B cell (primary cell): ENCODE measurements at regions not wholly inside any gene's neighbourhood (a gene's known extent, or its start where the extent isn't known, plus 50 kb on each side); places are given as distances from the start of the nearest gene placed in this dataset.

Experiments used
- ATAC-seq: fragments of 200-7000 bp; cut with Tn5 transposase; one replicate; pipeline ENCODE4 v1.10.0; 2021; ENCODE audit warnings: low read depth, mild to moderate bottlenecking, moderate number of reproducible peaks, moderate library complexity
- CTCF ChIA-PET: fragments of 350-600 bp; sonication (Branson Sonifier 250); formaldehyde crosslinking; loops from one replicate; lab custom pipeline; 2021; ENCODE audit warnings: antibody characterized with exemption, inconsistent platforms; lab: Charles Lee
- POLR2A ChIA-PET: fragments of 350-600 bp; sonication (Branson Sonifier 250); formaldehyde crosslinking; loops from one replicate; lab custom pipeline; 2021; ENCODE audit warnings: antibody characterized with exemption; lab: Charles Lee
- DNase-seq: peaks from one replicate; pipeline ENCODE4 v3.0.0; 2013
- H2AFZ ChIP-seq: 2 replicates; pipeline ENCODE4 v1.6.1; 2012; ENCODE audit warnings: mild to moderate bottlenecking, low read depth, low read length; ENCODE audit not compliant: insufficient read depth, poor library complexity, severe bottlenecking
- H3K27ac ChIP-seq, 2 donors: 1 replicate in 1 of 2; 2 replicates in 1 of 2; pipeline ENCODE4 v1.5.1; 2012 to 2013; ENCODE audit warnings: low read length in 2 of 2, mild to moderate bottlenecking in 2 of 2, moderate library complexity in 1 of 2
- H3K27me3 ChIP-seq, 4 experiments: fragments of 200-600 bp in 1 of 4; sonication (generic) in 1 of 4; replicated peaks in 1 of 4; 1 replicate in 2 of 4; 2 replicates in 2 of 4; pipeline versions ENCODE4 v1.6.1 to v1.7.0; 2013 to 2016; ENCODE audit warnings: low read length in 3 of 4, mild to moderate bottlenecking in 2 of 4, mixed read lengths in 1 of 4, moderate library complexity in 1 of 4; ENCODE audit not compliant: insufficient read depth in 4 of 4, control insufficient read depth in 3 of 4; ENCODE audit errors: control extremely low read depth in 1 of 4
- H3K36me3 ChIP-seq, 2 experiments: replicated peaks in 1 of 2; 1 replicate in 1 of 2; 2 replicates in 1 of 2; pipeline versions ENCODE4 v1.6.1 to v1.7.1; 2013; ENCODE audit warnings: low read length in 1 of 2; ENCODE audit not compliant: insufficient read depth in 2 of 2, control insufficient read depth in 1 of 2; ENCODE audit errors: control extremely low read depth in 1 of 2, extremely low read depth in 1 of 2
- H3K4me1 ChIP-seq, 2 donors: fragments of 200-600 bp in 1 of 2; sonication (generic) in 1 of 2; 1 replicate in 1 of 2; 2 replicates in 1 of 2; pipeline versions ENCODE4 v1.5.1 to v1.6.1; 2013 to 2017; ENCODE audit warnings: low read length in 2 of 2; ENCODE audit not compliant: control insufficient read depth in 2 of 2, insufficient read depth in 2 of 2
- H3K4me2 ChIP-seq: replicated peaks from 2 replicates; pipeline ENCODE3; 2012; ENCODE audit warnings: mild to moderate bottlenecking, low read depth, low read length; ENCODE audit not compliant: poor library complexity, severe bottlenecking
- H3K4me3 ChIP-seq, 5 experiments: fragments of 200-600 bp in 1 of 5; sonication (generic) in 1 of 5; 1 replicate in 3 of 5; 2 replicates in 2 of 5; pipeline versions ENCODE4 v1.5.1 to v1.7.0; 2011 to 2016; ENCODE audit warnings: low read length in 4 of 5, mild to moderate bottlenecking in 4 of 5, low read depth in 2 of 5, control low read depth in 1 of 5, moderate library complexity in 1 of 5; ENCODE audit not compliant: insufficient read depth in 1 of 5; ENCODE audit errors: control extremely low read depth in 1 of 5, extremely low read depth in 1 of 5
- H3K79me2 ChIP-seq: fragments of 200-600 bp; sonication (generic); one replicate; pipeline ENCODE4 v1.6.0; 2016; ENCODE audit warnings: low read length; ENCODE audit not compliant: control insufficient read depth, insufficient read depth
- H3K9ac ChIP-seq: fragments of 200-600 bp; sonication (generic); 2 replicates; pipeline ENCODE4 v1.6.1; 2017; ENCODE audit warnings: mild to moderate bottlenecking, low read length, moderate library complexity
- H3K9me3 ChIP-seq, 3 donors: one replicate each; pipeline versions ENCODE4 v1.6.1 to v1.7.1; 2013; ENCODE audit warnings: low read length in 2 of 3; ENCODE audit not compliant: control insufficient read depth in 2 of 3, insufficient read depth in 1 of 3; ENCODE audit errors: control extremely low read depth in 1 of 3
- H4K20me1 ChIP-seq: 2 replicates; pipeline ENCODE4 v1.6.0; 2012; ENCODE audit warnings: mild to moderate bottlenecking, low read length; ENCODE audit not compliant: insufficient read depth, control insufficient read depth, poor library complexity, severe bottlenecking
- H3K27ac Mint-ChIP-seq: one replicate; pipeline ENCODE4 v1.8.0; 2021; ENCODE audit warnings: mixed read lengths
- H3K27me3 Mint-ChIP-seq: one replicate; pipeline ENCODE4 v1.8.0; 2021; ENCODE audit warnings: mixed read lengths
- H3K4me1 Mint-ChIP-seq: one replicate; pipeline ENCODE4 v1.8.0; 2021; ENCODE audit warnings: mixed read lengths
- H3K4me3 Mint-ChIP-seq: one replicate; pipeline ENCODE4 v1.8.0; 2021; ENCODE audit warnings: mixed read lengths
- H3K9me3 Mint-ChIP-seq: one replicate; pipeline ENCODE4 v1.8.0; 2022; ENCODE audit warnings: mixed read lengths; ENCODE audit not compliant: insufficient read depth
- EZH2 ChIP-seq: IDR thresholded peaks from 2 replicates; pipeline ENCODE4 v1.6.1; 2012; ENCODE audit warnings: borderline replicate concordance, low read depth, mild to moderate bottlenecking, moderate library complexity, low read length; ENCODE audit not compliant: insufficient read depth, poor library complexity, severe bottlenecking
- WGBS: methylation state at CpG from one replicate; pipeline ENCODE4 v1.1.5; 2013; ENCODE audit warnings: missing lambda C conversion rate; ENCODE audit not compliant: insufficient coverage; 5-methylcytosine and 5-hydroxymethylcytosine counted together
- intact Hi-C: fragments of 100-400 bp; cut with micrococcal nuclease; formaldehyde crosslinking; loops from one replicate; pipeline ENCODE4 v1.10.0; 2022
- TF ChIP-seq, protein P1 (sequence below): fragments of 200-600 bp; IDR thresholded peaks from one replicate; pipeline ENCODE4 v1.8.0; 2022; ENCODE audit warnings: antibody characterized with exemption, mild to moderate bottlenecking

DNA sequence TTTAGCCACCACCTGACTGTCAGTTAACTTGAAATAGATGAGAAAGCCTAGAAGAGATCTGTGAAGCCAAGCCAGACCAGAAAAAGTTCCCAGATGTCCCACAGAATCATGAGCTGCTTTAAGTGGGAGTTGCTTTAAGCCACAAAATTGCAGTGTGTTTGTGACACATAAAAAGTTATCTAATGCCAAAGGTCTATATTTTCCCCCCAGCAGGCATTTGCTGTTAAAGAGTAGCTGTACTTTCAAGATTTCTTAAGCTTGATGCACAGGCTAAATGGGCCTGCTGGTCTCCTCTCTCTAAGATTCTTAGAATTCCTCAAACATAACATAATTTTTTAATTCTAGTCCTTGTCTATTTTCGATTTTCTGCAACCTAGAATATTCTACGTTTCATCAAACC, 825.7 kb downstream of the FAM181B start:
- H2AFZ ChIP-seq = no peak overlapping the region
- intact Hi-C loops = no loop called here
- ATAC-seq (no peak), DNase-seq (no peak)
- no peaks in the 10 kb centered on the region for H3K79me2 ChIP-seq
- H3K9me3 ChIP-seq = no peaks in the 10 kb centered on the region
- Mint-ChIP-seq H3K4me3 (no peak overlapping the region), H3K27me3 (no peaks in the 10 kb centered on the region), H3K4me1 (peaks cover 10% of the 10 kb centered on the region), H3K9me3 (no peaks in the 10 kb centered on the region), H3K27ac (no peak overlapping the region)
- no peaks in the 10 kb centered on the region for H3K36me3 ChIP-seq
- H3K27me3 ChIP-seq = no peaks in the 10 kb centered on the region
- no peak overlapping the region for H3K9ac ChIP-seq
- ChIA-PET POLR2A (no interaction called here), CTCF (no interaction called here)
- H3K4me3 ChIP-seq = no peak overlapping the region
- TF ChIP-seq, protein P1, sequence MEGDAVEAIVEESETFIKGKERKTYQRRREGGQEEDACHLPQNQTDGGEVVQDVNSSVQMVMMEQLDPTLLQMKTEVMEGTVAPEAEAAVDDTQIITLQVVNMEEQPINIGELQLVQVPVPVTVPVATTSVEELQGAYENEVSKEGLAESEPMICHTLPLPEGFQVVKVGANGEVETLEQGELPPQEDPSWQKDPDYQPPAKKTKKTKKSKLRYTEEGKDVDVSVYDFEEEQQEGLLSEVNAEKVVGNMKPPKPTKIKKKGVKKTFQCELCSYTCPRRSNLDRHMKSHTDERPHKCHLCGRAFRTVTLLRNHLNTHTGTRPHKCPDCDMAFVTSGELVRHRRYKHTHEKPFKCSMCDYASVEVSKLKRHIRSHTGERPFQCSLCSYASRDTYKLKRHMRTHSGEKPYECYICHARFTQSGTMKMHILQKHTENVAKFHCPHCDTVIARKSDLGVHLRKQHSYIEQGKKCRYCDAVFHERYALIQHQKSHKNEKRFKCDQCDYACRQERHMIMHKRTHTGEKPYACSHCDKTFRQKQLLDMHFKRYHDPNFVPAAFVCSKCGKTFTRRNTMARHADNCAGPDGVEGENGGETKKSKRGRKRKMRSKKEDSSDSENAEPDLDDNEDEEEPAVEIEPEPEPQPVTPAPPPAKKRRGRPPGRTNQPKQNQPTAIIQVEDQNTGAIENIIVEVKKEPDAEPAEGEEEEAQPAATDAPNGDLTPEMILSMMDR = no peak
- TF ChIP-seq EZH2 = no peak
- no peak overlapping the region for H3K27ac ChIP-seq
- no peaks in the 10 kb centered on the region for H3K4me1 ChIP-seq
- no peak overlapping the region for H3K4me2 ChIP-seq
- H4K20me1 ChIP-seq = no peaks in the 10 kb centered on the region
- WGBS = no CpG with 5 or more reads among the region's 2 CpGs

DNA sequence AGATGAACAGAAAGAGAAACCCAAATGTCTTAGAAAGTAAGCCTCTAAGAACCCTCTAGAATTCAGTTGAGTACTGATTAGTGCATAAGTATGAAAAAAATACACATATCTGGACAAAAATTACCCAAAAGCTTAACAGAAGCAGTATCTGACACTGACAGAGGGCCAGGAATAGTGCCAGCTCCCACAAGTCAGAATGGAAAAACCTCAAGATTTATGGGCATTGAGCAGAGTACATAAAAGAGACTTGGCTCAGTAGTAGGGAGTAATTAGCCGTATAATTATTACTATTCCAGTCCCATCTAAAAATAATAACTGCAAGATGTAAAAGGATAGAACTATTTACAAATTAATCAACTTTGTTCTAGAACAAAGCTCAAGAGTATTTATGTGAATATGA, 834.5 kb downstream of the FAM181B start:
- no peak overlapping the region for H3K4me3 ChIP-seq
- Mint-ChIP-seq H3K27ac (no peak overlapping the region), H3K4me1 (peaks cover 7% of the 10 kb centered on the region), H3K9me3 (no peaks in the 10 kb centered on the region), H3K4me3 (no peak overlapping the region), H3K27me3 (peaks cover 12% of the 10 kb centered on the region)
- H3K9me3 ChIP-seq = no peaks in the 10 kb centered on the region
- ATAC-seq = no peak
- CTCF ChIA-PET = no interaction called here
- H3K27ac ChIP-seq = no peak overlapping the region
- POLR2A ChIA-PET = no interaction called here
- no peaks in the 10 kb centered on the region for H4K20me1 ChIP-seq
- no peak overlapping the region for H2AFZ ChIP-seq
- no peak overlapping the region for H3K4me2 ChIP-seq
- no CpG with 5 or more reads among the region's 1 CpG for WGBS
- H3K27me3 ChIP-seq = no peaks in the 10 kb centered on the region
- H3K4me1 ChIP-seq = no peaks in the 10 kb centered on the region
- DNase-seq = no peak
- TF ChIP-seq, protein P1 = no peak
- TF ChIP-seq EZH2 = no peak
- no peak overlapping the region for H3K9ac ChIP-seq
- intact Hi-C loops = no loop called here
- no peaks in the 10 kb centered on the region for H3K36me3 ChIP-seq
- H3K79me2 ChIP-seq = no peaks in the 10 kb centered on the region
